Mesendoderm (in vitro differentiated cells): ENCODE measurements at regions not wholly inside any gene's neighbourhood (a gene's known extent, or its start where the extent isn't known, plus 50 kb on each side); places are given as distances from the start of the nearest gene placed in this dataset.

Experiments
- DNase-seq: peaks from one replicate; pipeline ENCODE4 v3.0.0; 2013
- H2AK5ac ChIP-seq: 2 replicates; pipeline ENCODE4 v1.6.1; 2013; ENCODE audit warnings: low read length, inconsistent platforms
- H2BK120ac ChIP-seq: 2 replicates; pipeline ENCODE4 v1.6.1; 2013; ENCODE audit warnings: low read depth, mild to moderate bottlenecking, low read length, moderate library complexity, mixed read lengths
- H2BK15ac ChIP-seq: replicated peaks from 2 replicates; pipeline ENCODE4 v1.6.1; 2013; ENCODE audit warnings: low read depth, mild to moderate bottlenecking, moderate library complexity
- H2BK5ac ChIP-seq: 2 replicates; pipeline ENCODE4 v1.6.1; 2013; ENCODE audit warnings: low read length, inconsistent platforms
- H3K18ac ChIP-seq: 2 replicates; pipeline ENCODE4 v1.6.1; 2013; ENCODE audit warnings: mild to moderate bottlenecking, low read length, mixed read lengths
- H3K23ac ChIP-seq: one replicate; pipeline ENCODE4 v1.6.1; 2013; ENCODE audit warnings: low read length
- H3K27ac ChIP-seq: 2 replicates; pipeline ENCODE4 v1.5.1; 2013; ENCODE audit warnings: low read depth, mild to moderate bottlenecking, inconsistent platforms, low read length, moderate library complexity
- H3K27me3 ChIP-seq: 2 replicates; pipeline ENCODE4 v1.6.1; 2013; ENCODE audit warnings: low read length, control low read depth, mild to moderate bottlenecking, inconsistent platforms; ENCODE audit not compliant: insufficient read depth, poor library complexity
- H3K36me3 ChIP-seq: 2 replicates; pipeline ENCODE4 v1.6.1; 2013; ENCODE audit warnings: low read length, inconsistent platforms; ENCODE audit not compliant: control insufficient read depth, insufficient read depth
- H3K4ac ChIP-seq: one replicate; pipeline ENCODE4 v1.6.1; 2013; ENCODE audit warnings: low read depth, mild to moderate bottlenecking, low read length, moderate library complexity
- H3K4me1 ChIP-seq: 2 replicates; pipeline ENCODE4 v1.6.1; 2013; ENCODE audit warnings: low read depth, low read length, inconsistent platforms; ENCODE audit not compliant: control insufficient read depth
- H3K4me2 ChIP-seq: 2 replicates; pipeline ENCODE4 v1.6.1; 2013; ENCODE audit warnings: low read length
- H3K4me3 ChIP-seq: 2 replicates; pipeline ENCODE4 v1.5.1; 2013; ENCODE audit warnings: mild to moderate bottlenecking, low read length
- H3K56ac ChIP-seq: one replicate; pipeline ENCODE4 v1.6.1; 2013; ENCODE audit warnings: low read length
- H3K79me1 ChIP-seq: 2 replicates; pipeline ENCODE4 v1.6.1; 2013; ENCODE audit warnings: low read length, inconsistent platforms
- H3K79me2 ChIP-seq: 2 replicates; pipeline ENCODE4 v1.6.1; 2013; ENCODE audit warnings: mild to moderate bottlenecking, low read length; ENCODE audit not compliant: control insufficient read depth, insufficient read depth
- H3K9ac ChIP-seq: 2 replicates; pipeline ENCODE4 v1.6.1; 2013; ENCODE audit warnings: low read length, inconsistent platforms
- H4K5ac ChIP-seq: one replicate; pipeline ENCODE4 v1.6.1; 2013; ENCODE audit warnings: low read length
- H4K8ac ChIP-seq: one replicate; pipeline ENCODE4 v1.6.1; 2013; ENCODE audit warnings: low read depth, mild to moderate bottlenecking, control low read depth, low read length, moderate library complexity
- WGBS: extraction: QIAGEN DNeasy Blood & Tissue Kit; methylation state at CpG from one replicate; pipeline ENCODE4 v1.1.7; 2013; ENCODE audit warnings: low lambda C conversion rate, missing lambda C conversion rate; ENCODE audit not compliant: insufficient coverage; ENCODE audit errors: extremely low coverage; 5-methylcytosine and 5-hydroxymethylcytosine counted together

GRCh38 chr2:66714610-66715009, 279.7 kb downstream of the MEIS1 start:
- H3K56ac ChIP-seq = no peak overlapping the region
- no peaks in the 10 kb centered on the region for H3K27me3 ChIP-seq
- DNase-seq = no peak
- H2BK5ac ChIP-seq = no peak overlapping the region
- H3K27ac ChIP-seq = no peak overlapping the region
- no peak overlapping the region for H3K23ac ChIP-seq
- no peaks in the 10 kb centered on the region for H3K79me1 ChIP-seq
- H4K8ac ChIP-seq = no peak overlapping the region
- H3K18ac ChIP-seq = no peak overlapping the region
- no peak overlapping the region for H3K4me3 ChIP-seq
- H3K4me1 ChIP-seq = no peaks in the 10 kb centered on the region
- no peak overlapping the region for H2BK15ac ChIP-seq
- no peak overlapping the region for H4K5ac ChIP-seq
- no peak overlapping the region for H3K4ac ChIP-seq
- WGBS = no CpG with 5 or more reads among the region's 1 CpG
- H3K9ac ChIP-seq = no peak overlapping the region
- H2AK5ac ChIP-seq = no peak overlapping the region
- H3K79me2 ChIP-seq = no peaks in the 10 kb centered on the region
- H3K4me2 ChIP-seq = no peak overlapping the region
- no peak overlapping the region for H2BK120ac ChIP-seq
- H3K36me3 ChIP-seq = no peaks in the 10 kb centered on the region

- Histone ChIP-seq H3K4me3 (no peak overlapping the region), H3K27me3 (no peaks in the 10 kb centered on the region), H3K18ac (no peak overlapping the region), H3K23ac (no peak overlapping the region), H3K4ac (no peak overlapping the region), H3K79me1 (no peaks in the 10 kb centered on the region), H4K8ac (no peak overlapping the region), H2BK120ac (no peak overlapping the region), H3K56ac (no peak overlapping the region), H3K4me1 (no peaks in the 10 kb centered on the region), H3K4me2 (no peak overlapping the region), H2AK5ac (no peak overlapping the region), H3K27ac (no peak overlapping the region), H2BK5ac (no peak overlapping the region), H3K9ac (no peak overlapping the region), H4K5ac (no peak overlapping the region), H3K79me2 (no peaks in the 10 kb centered on the region), H3K36me3 (no peaks in the 10 kb centered on the region), H2BK15ac (no peak overlapping the region)
- WGBS = no CpG with 5 or more reads among the region's 5 CpGs
- no peak for DNase-seq
Observed at GRCh38 chr2:66717218-66717905, 282.4 kb downstream of the MEIS1 start.

GRCh38 chr2:66717973-66718372, 283.0 kb downstream of the MEIS1 start:
- Histone ChIP-seq H2BK5ac (no peak overlapping the region), H3K23ac (no peak overlapping the region), H3K18ac (no peak overlapping the region), H3K9ac (no peak overlapping the region), H3K36me3 (no peaks in the 10 kb centered on the region), H3K4me1 (no peaks in the 10 kb centered on the region), H3K79me2 (no peaks in the 10 kb centered on the region), H3K4ac (no peak overlapping the region), H3K79me1 (no peaks in the 10 kb centered on the region), H2AK5ac (no peak overlapping the region), H3K4me2 (no peak overlapping the region), H2BK15ac (no peak overlapping the region), H4K8ac (no peak overlapping the region), H4K5ac (no peak overlapping the region), H3K56ac (no peak overlapping the region), H3K4me3 (no peak overlapping the region), H3K27ac (no peak overlapping the region), H2BK120ac (no peak overlapping the region), H3K27me3 (no peaks in the 10 kb centered on the region)
- no peak for DNase-seq
- WGBS = no CpG with 5 or more reads among the region's 4 CpGs

- Histone ChIP-seq H4K8ac (no peak overlapping the region), H3K27ac (no peak overlapping the region), H2BK120ac (no peak overlapping the region), H3K79me1 (no peaks in the 10 kb centered on the region), H3K36me3 (no peaks in the 10 kb centered on the region), H3K9ac (no peak overlapping the region), H4K5ac (no peak overlapping the region), H3K23ac (no peak overlapping the region), H3K4me2 (no peak overlapping the region), H3K4me3 (no peak overlapping the region), H2BK5ac (no peak overlapping the region), H3K18ac (no peak overlapping the region), H3K56ac (no peak overlapping the region), H3K4me1 (no peaks in the 10 kb centered on the region), H3K4ac (no peak overlapping the region), H3K79me2 (no peaks in the 10 kb centered on the region), H2BK15ac (no peak overlapping the region), H2AK5ac (no peak overlapping the region), H3K27me3 (no peaks in the 10 kb centered on the region)
- no CpG with 5 or more reads among the region's 1 CpG for WGBS
- DNase-seq = no peak
Observed at GRCh38 chr2:66721776-66722175, 286.9 kb downstream of the MEIS1 start.

GRCh38 chr2:66724241-66724640, 289.3 kb downstream of the MEIS1 start:
- Histone ChIP-seq H3K27me3 (no peaks in the 10 kb centered on the region), H3K18ac (no peak overlapping the region), H3K4me1 (no peaks in the 10 kb centered on the region), H2BK120ac (no peak overlapping the region), H3K4ac (no peak overlapping the region), H3K27ac (no peak overlapping the region), H3K4me3 (no peak overlapping the region), H3K79me2 (no peaks in the 10 kb centered on the region), H2BK5ac (no peak overlapping the region), H3K9ac (no peak overlapping the region), H2AK5ac (no peak overlapping the region), H4K5ac (no peak overlapping the region), H3K23ac (no peak overlapping the region), H3K56ac (no peak overlapping the region), H2BK15ac (no peak overlapping the region), H3K4me2 (no peak overlapping the region), H4K8ac (no peak overlapping the region), H3K79me1 (no peaks in the 10 kb centered on the region), H3K36me3 (no peaks in the 10 kb centered on the region)
- WGBS = 100% methylated on average over 1 of the region's 6 CpGs
- DNase-seq = no peak
